GM12891 (cell line): ENCODE measurements at regions not wholly inside any gene's neighbourhood (a gene's known extent, or its start where the extent isn't known, plus 50 kb on each side); places are given as distances from the start of the nearest gene placed in this dataset.
"Not testable (repeated sequence)": the region's sequence is repeated elsewhere in the genome, so short reads cannot be mapped to it uniquely, and the experiment has no call there.

Source experiments
- DNase-seq: peaks from one replicate; pipeline ENCODE4 v3.0.0; 2011; ENCODE audit warnings: low spot score; ENCODE audit not compliant: insufficient read length
- FAIRE-seq: peaks from 2 replicates; lab custom pipeline; 2011; peaks lifted over from hg19 to GRCh38; lab: Jason Lieb, UNC
- PAX5 ChIP-seq: IDR thresholded peaks from 2 replicates; pipeline ENCODE4 v1.6.1; 2011; ENCODE audit warnings: low read length, moderate library complexity, mild to moderate bottlenecking; ENCODE audit not compliant: insufficient read depth, severe bottlenecking
- POLR2A ChIP-seq: IDR thresholded peaks from 2 replicates; pipeline ENCODE4 v1.6.1; 2011; ENCODE audit warnings: low read depth, low read length, control low read depth
- POLR2AphosphoS5 ChIP-seq: IDR thresholded peaks from 2 replicates; pipeline ENCODE4 v1.6.1; 2011; ENCODE audit warnings: low read depth, low read length, control low read depth
- POU2F2 ChIP-seq: IDR thresholded peaks from 2 replicates; pipeline ENCODE4 v1.6.1; 2011; ENCODE audit warnings: low read depth, mild to moderate bottlenecking, control low read depth, low read length, moderate library complexity
- SPI1 ChIP-seq: IDR thresholded peaks from 2 replicates; pipeline ENCODE4 v1.6.1; 2011; ENCODE audit warnings: low read depth, low read length, control low read depth
- TAF1 ChIP-seq: IDR thresholded peaks from 2 replicates; pipeline ENCODE4 v1.6.1; 2011; ENCODE audit warnings: low read depth, low read length, control low read depth

GRCh38 chr18:30150586-30151250 lies 891.8 kb downstream of the DSC3 start:
- no peak for FAIRE-seq
- no peak for DNase-seq
- no peak for TF ChIP-seq PAX5
- TF ChIP-seq SPI1, result no peak
- TF ChIP-seq TAF1, result no peak
- TF ChIP-seq POLR2AphosphoS5, result no peak
- TF ChIP-seq POLR2A, result no peak
- no peak for TF ChIP-seq POU2F2

DNA sequence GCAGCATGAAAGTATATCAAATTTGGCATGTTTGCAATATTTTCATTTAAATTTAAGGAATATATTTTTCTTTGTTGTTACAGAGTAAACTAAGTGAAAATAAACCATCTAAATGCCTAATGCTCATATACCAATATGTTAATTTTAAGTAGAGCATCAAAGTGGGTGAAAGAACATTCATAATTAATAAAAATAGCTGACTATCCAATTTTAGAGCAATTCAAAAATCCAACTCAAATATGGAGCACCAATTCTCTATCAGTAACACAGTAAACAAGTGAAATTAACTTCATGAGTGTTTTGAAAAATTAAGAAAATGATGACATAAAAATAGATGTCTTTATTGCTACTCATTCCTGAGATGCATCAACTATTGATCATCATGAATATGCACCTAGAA lies 893.0 kb downstream of the DSC3 start:
- DNase-seq (no peak), FAIRE-seq (no peak)
- TF ChIP-seq POU2F2 (no peak), POLR2AphosphoS5 (no peak), PAX5 (no peak), TAF1 (no peak), SPI1 (no peak), POLR2A (no peak)

DNA sequence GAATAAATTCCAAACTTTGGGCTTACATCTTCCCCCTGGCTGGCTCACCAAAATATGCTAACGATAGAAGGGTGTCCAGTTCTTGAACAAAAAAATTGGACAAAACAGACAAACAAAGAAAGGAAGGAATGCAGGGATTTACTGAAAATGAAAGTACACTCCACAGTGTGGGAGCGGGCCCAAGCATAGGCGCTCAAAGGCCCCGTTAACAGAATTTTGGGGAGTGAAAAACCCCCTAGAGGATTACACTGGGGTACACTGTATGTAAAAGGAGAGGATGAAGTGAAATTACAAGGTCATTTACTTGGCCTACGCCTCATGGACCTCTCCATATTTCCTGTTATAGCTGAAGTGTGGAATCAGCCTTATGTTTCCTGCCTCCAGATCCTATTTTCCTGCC lies 899.7 kb downstream of the DSC3 start:
- FAIRE-seq (no peak), DNase-seq (no peak)
- TF ChIP-seq PAX5 (no peak), SPI1 (no peak), POLR2AphosphoS5 (no peak), POLR2A (no peak), POU2F2 (no peak), TAF1 (no peak)

- FAIRE-seq (no peak), DNase-seq (no peak)
- TF ChIP-seq TAF1 (no peak), POU2F2 (no peak), SPI1 (no peak), POLR2A (no peak), PAX5 (no peak), POLR2AphosphoS5 (no peak)
Observed at GRCh38 chr18:30142248-30142647, 900.3 kb downstream of the DSC3 start.

DNA sequence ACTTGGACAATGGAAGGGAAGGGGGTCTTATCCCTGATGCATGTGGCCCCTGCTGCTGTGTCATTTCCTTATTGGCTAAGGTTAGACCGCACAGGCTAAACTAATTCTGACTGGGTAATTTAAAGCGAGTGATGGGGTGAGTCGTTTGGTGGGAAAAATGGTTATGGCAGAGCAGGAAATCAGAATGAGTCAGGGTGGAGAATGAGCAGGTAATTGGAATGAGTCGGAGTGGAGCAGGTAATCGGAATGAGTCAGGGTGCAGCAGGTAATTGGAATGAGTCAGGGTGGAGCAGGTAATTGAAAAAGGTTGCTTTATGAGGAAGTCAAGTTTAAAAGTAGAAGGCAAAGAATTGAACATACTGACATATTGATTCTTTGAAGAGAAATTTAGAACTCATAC lies 901.0 kb downstream of the DSC3 start:
- FAIRE-seq, DNase-seq: not testable (repeated sequence)

DNA sequence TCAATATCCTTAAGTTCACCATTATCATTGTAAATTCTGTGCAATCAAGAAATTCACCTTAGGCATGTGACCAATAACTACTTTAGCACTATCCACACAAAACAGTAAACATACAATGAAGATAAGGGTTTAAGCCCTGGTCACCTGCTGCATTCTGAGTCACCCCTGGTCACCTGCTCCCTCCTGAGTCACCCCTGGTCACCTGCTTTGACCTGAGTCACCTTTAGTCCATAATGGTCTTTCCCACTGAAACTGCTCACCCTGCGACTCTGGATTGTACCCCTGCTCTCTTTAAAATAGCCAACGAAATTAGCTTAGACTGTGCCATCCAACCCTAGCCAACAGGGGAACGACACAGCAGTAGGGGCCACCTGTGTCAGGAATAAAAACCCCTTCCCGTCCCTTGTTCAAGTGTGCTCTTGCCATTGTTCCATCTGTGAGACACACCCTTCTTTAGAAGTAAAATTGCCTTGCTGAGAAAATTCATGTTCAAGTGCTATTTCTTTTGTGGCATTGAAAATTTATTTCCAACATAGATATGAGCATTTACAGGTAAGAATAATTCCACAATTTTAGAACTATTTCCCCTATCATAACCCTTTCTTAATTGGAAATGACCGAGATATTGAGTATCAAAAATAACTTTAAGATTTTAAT lies 902.8 kb downstream of the DSC3 start:
- DNase-seq (no peak), FAIRE-seq (no peak)
- TF ChIP-seq POU2F2 (no peak), TAF1 (no peak), POLR2A (no peak), SPI1 (no peak)

DNA sequence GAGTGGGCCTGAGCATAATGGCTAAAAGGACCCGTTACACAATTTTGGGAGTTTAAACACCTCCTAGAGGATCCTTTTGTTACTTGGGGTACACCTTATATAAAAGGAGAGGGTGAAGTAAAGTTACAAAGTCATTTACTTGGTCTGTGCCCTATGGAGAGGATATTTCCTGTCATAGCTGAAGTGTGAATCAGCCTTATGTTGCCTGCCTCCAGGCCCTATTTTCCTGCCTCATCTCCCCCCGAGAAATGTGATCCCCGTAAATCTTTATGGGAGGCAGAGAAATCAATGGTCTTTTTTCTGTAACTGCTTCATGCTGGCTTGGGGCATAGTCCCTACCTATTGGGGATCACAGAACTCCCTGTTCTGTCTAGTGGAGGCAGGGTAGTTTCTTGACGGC lies 906.6 kb downstream of the DSC3 start:
- DNase-seq (no peak), FAIRE-seq (no peak)

GRCh38 chr18:30134020-30134419 lies 908.5 kb downstream of the DSC3 start:
- DNase-seq (no peak), FAIRE-seq (no peak)
- TF ChIP-seq POLR2A, result no peak
- TF ChIP-seq POLR2AphosphoS5, result no peak
- no peak for TF ChIP-seq TAF1
- no peak for TF ChIP-seq POU2F2
- TF ChIP-seq SPI1, result no peak
- TF ChIP-seq PAX5, result no peak

More for the DNA sequence above, 906.6 kb downstream of the DSC3 start:
- TF ChIP-seq PAX5 (no peak), SPI1 (no peak), POLR2A (no peak)

DNA sequence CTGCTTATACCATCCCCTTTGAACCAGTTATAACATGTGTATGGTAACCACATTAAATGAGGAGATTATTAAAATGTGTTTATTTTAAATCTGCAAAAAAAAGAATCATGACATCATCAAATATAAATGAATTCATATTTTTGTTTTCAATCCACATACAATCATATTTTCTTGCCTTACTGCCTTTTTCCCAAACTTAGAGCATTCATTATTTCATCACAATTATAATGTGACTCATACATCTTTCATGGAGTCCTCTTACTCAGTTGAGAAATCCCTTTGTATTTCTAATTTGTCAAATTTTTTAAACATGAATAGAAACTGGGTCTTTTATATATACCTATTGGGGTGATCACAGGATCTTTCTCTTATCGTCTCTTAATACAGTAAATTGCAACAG lies 909.6 kb downstream of the DSC3 start:
- TF ChIP-seq SPI1, result no peak
- no peak for TF ChIP-seq POLR2AphosphoS5
- no peak for TF ChIP-seq POU2F2
- no peak for TF ChIP-seq POLR2A
- no peak for TF ChIP-seq PAX5
- no peak for TF ChIP-seq TAF1
- no peak for FAIRE-seq

DNA sequence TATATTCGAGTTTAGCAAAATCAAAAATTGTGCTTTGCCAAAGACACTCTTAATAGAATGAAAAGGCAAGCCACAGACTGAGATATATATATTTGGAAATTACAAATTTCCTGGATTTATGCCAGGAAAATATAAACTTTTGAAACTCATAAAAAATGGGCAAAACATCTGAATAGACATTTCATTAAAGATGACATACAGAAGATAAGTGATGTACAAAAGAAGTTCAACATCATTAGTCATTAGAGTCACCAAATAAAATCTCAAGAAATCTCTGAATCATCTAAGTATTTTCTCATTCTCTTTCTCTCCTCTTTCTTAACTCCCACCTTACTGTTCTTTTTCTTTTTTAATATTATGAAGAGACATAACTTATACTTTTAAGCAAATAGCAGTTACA lies 921.1 kb downstream of the DSC3 start:
- DNase-seq, result no peak
- no peak for FAIRE-seq
- TF ChIP-seq PAX5 (no peak), POLR2A (no peak), POLR2AphosphoS5 (no peak), POU2F2 (no peak), SPI1 (no peak), TAF1 (no peak)

More for the DNA sequence above, 909.6 kb downstream of the DSC3 start:
- no peak for DNase-seq

DNA sequence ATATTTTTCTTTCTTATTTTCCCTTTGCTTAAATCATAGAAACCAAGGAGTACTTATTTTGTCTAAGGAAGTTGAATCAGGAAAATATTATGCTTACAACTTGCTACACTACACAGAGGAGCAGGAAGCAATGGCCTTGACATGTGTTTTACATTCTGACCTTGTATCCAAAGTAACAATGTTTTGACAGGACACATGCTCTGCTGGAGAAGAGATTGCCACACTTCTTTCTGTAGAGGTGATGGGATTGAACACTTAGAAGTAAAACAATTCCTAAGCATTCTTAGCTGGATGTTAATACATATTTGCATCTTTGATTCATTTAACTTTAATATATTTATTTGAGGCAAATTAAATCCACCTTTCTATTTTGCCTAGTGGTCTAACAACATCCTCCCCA lies 929.1 kb downstream of the DSC3 start:
- no peak for DNase-seq
- FAIRE-seq, result no peak
- TF ChIP-seq SPI1 (no peak), TAF1 (no peak), PAX5 (no peak), POLR2AphosphoS5 (no peak), POLR2A (no peak), POU2F2 (no peak)
